Lower leg skin (tissue), 3 donors: ENCODE measurements at regions not wholly inside any gene's neighbourhood (a gene's known extent, or its start where the extent isn't known, plus 50 kb on each side); places are given as distances from the start of the nearest gene placed in this dataset.

Experiments
- CTCF ChIP-seq, 3 donors: fragments of 450-650 bp; IDR thresholded peaks; one replicate each; pipeline ENCODE4 v1.5.1; 2016; ENCODE audit warnings: antibody characterized with exemption in 3 of 3, mild to moderate bottlenecking in 3 of 3, moderate library complexity in 2 of 3
- POLR2A ChIP-seq, 2 donors: fragments of 450-650 bp; IDR thresholded peaks; one replicate each; pipeline ENCODE4 v1.6.1; 2016 to 2017; ENCODE audit warnings: antibody characterized with exemption in 2 of 2, mild to moderate bottlenecking in 1 of 2, moderate library complexity in 1 of 2

GRCh38 chr15:62488387-62488786 is 323.3 kb upstream of the C2CD4B start:
- TF ChIP-seq CTCF (IDR thresholded peaks at IDR 0.05) (no peak), POLR2A (IDR thresholded peaks at IDR 0.05) (no peak)
